ENCODE measurements at regions not wholly inside any gene's neighbourhood (a gene's known extent, or its start where the extent isn't known, plus 50 kb on each side); places are given as distances from the start of the nearest gene placed in this dataset.

DNA sequence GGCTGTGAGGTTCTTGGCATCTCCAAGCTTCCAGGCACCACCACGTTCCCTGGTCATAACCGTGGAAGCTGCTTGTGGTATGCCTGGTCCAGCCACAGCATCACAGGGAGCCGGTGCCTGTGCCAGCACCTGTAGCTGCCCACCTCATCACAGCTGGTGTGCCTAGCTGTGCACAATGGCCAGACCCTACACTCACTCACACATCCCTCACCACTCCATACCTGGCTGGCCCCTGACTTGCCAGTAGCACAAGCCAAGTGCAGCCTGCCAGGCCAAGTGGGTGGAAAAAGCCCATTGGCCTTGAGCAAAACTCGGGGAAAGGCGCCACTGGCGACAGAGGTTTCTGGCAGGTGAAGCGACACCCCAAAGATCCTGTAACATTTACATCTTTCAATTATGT is 192.3 kb upstream of the MANEA start:
- Histone ChIP-seq H3F3A (ENCODE audit: insufficient read depth, low read length) (no peaks in the 10 kb centered on the region), H3K4me2 (ENCODE audit: low read length) (no peak overlapping the region), H3K9me3 (ENCODE audit: low read length) (no peaks in the 10 kb centered on the region), H3K36me3 (ENCODE audit: insufficient read depth, low read length) (no peaks in the 10 kb centered on the region), H2AFZ (ENCODE audit: low read length) (no peak overlapping the region), H3K79me2 (ENCODE audit: insufficient read depth, low read length) (no peaks in the 10 kb centered on the region), H3K9ac (ENCODE audit: low read length) (no peak overlapping the region), H3K27ac (ENCODE audit: low read depth, low read length, poor library complexity, severe bottlenecking) (no peak overlapping the region), H3K4me3 (ENCODE audit: low read depth, low read length, poor library complexity, severe bottlenecking) (no peak overlapping the region), H3K4me1 (ENCODE audit: insufficient read depth, low read length, severe bottlenecking) (no peaks in the 10 kb centered on the region), H3K27me3 (ENCODE audit: insufficient read depth, low read length) (no peaks in the 10 kb centered on the region), H4K20me1 (ENCODE audit: insufficient read depth, low read length) (no peaks in the 10 kb centered on the region), H3K9me2 (ENCODE audit: low read depth, low read length) (no peaks in the 10 kb centered on the region)
- TF ChIP-seq EZH2 (IDR thresholded peaks at IDR 0.05; ENCODE audit: borderline replicate concordance, low read length): no peak

DNA sequence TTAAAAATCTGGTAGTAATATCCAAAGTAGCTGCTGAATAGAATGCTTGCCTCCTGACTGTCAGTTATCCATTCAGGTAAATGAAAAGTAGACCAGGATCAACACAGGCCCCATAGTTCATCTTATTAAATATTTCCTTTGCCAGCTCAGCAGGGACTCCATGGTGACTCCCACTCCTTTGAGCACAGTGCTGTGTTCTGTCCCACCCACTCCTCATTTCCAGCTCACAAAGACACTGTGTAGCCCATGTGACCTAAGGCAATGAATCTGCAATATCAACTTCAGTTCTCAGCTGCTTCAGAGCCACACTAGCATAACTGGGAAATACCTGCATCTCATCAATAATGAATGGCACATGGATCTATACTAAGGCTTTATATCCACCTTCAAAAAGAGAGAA is 189.5 kb upstream of the MANEA start:
- no peak overlapping the region for H3K4me2 ChIP-seq (ENCODE audit: low read length)
- H3K79me2 ChIP-seq (ENCODE audit: insufficient read depth, low read length): no peaks in the 10 kb centered on the region
- no peak for TF ChIP-seq EZH2 (IDR thresholded peaks at IDR 0.05; ENCODE audit: borderline replicate concordance, low read length)
- TF ChIP-seq, protein P1, sequence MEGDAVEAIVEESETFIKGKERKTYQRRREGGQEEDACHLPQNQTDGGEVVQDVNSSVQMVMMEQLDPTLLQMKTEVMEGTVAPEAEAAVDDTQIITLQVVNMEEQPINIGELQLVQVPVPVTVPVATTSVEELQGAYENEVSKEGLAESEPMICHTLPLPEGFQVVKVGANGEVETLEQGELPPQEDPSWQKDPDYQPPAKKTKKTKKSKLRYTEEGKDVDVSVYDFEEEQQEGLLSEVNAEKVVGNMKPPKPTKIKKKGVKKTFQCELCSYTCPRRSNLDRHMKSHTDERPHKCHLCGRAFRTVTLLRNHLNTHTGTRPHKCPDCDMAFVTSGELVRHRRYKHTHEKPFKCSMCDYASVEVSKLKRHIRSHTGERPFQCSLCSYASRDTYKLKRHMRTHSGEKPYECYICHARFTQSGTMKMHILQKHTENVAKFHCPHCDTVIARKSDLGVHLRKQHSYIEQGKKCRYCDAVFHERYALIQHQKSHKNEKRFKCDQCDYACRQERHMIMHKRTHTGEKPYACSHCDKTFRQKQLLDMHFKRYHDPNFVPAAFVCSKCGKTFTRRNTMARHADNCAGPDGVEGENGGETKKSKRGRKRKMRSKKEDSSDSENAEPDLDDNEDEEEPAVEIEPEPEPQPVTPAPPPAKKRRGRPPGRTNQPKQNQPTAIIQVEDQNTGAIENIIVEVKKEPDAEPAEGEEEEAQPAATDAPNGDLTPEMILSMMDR (IDR thresholded peaks at IDR 0.05; ENCODE audit: low read length): no peak
- no peak overlapping the region for H2AFZ ChIP-seq (ENCODE audit: low read length)
- no peak overlapping the region for H3K9ac ChIP-seq (ENCODE audit: low read length)
- H3K4me1 ChIP-seq (ENCODE audit: insufficient read depth, low read length, severe bottlenecking): no peaks in the 10 kb centered on the region
- H3K27ac ChIP-seq (ENCODE audit: low read depth, low read length, poor library complexity, severe bottlenecking): no peak overlapping the region
- H3K27me3 ChIP-seq (ENCODE audit: insufficient read depth, low read length): no peaks in the 10 kb centered on the region
- no peaks in the 10 kb centered on the region for H4K20me1 ChIP-seq (ENCODE audit: insufficient read depth, low read length)
- no peaks in the 10 kb centered on the region for H3K9me3 ChIP-seq (ENCODE audit: low read length)
- H3F3A ChIP-seq (ENCODE audit: insufficient read depth, low read length): no peaks in the 10 kb centered on the region
- H3K36me3 ChIP-seq (ENCODE audit: insufficient read depth, low read length): no peaks in the 10 kb centered on the region
- no peak overlapping the region for H3K4me3 ChIP-seq (ENCODE audit: low read depth, low read length, poor library complexity, severe bottlenecking)
- no peaks in the 10 kb centered on the region for H3K9me2 ChIP-seq (ENCODE audit: low read depth, low read length)

DNA sequence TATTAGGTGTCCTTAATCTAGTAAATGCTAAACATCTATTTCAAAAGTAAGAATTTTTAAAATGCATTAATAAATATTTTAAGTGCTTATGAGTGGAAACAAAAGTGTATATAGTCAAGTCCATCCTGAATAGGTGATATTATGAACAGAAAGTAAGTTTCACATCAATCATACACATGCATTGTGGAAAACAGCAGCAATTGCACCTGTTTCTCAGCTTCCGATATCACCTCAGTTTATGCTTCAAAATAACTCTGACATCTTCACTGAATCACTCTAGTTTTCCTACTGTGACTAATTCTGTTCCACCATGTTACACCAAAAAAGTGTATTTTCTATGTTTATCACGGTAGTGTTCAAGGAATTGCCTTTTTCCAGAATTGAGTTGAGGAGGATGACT is 172.6 kb upstream of the MANEA start:
- no peaks in the 10 kb centered on the region for H3K27me3 ChIP-seq (ENCODE audit: insufficient read depth, low read length)
- H3K4me3 ChIP-seq (ENCODE audit: low read depth, low read length, poor library complexity, severe bottlenecking): no peak overlapping the region
- H3K9me3 ChIP-seq (ENCODE audit: low read length): no peaks in the 10 kb centered on the region
- no peaks in the 10 kb centered on the region for H3K36me3 ChIP-seq (ENCODE audit: insufficient read depth, low read length)
- no peak overlapping the region for H3K27ac ChIP-seq (ENCODE audit: low read depth, low read length, poor library complexity, severe bottlenecking)
- H3F3A ChIP-seq (ENCODE audit: insufficient read depth, low read length): no peaks in the 10 kb centered on the region
- no peak overlapping the region for H3K9ac ChIP-seq (ENCODE audit: low read length)
- no peaks in the 10 kb centered on the region for H3K4me1 ChIP-seq (ENCODE audit: insufficient read depth, low read length, severe bottlenecking)
- H2AFZ ChIP-seq (ENCODE audit: low read length): no peak overlapping the region
- TF ChIP-seq, protein P1 (IDR thresholded peaks at IDR 0.05; ENCODE audit: low read length): no peak
- no peak for TF ChIP-seq EZH2 (IDR thresholded peaks at IDR 0.05; ENCODE audit: borderline replicate concordance, low read length)
- no peaks in the 10 kb centered on the region for H3K9me2 ChIP-seq (ENCODE audit: low read depth, low read length)
- no peaks in the 10 kb centered on the region for H4K20me1 ChIP-seq (ENCODE audit: insufficient read depth, low read length)
- H3K79me2 ChIP-seq (ENCODE audit: insufficient read depth, low read length): no peaks in the 10 kb centered on the region
- H3K4me2 ChIP-seq (ENCODE audit: low read length): no peak overlapping the region

DNA sequence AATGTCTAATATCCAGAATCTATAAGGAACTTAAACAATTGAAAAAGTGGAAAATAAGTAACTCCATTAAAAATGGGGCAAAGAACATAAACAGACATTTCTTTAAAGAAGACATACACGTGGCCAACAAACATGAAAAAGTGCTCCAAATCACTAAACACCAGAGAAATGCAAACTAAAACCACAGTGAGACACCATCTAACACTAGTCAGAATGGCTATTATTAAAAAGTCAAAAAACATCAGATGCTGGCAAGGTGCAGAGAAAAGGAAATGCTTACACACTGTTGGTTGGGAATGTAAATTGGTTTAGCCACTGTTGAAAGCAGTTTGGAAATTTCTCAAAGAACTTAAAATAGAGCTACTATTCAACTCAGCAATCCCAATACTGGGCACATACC is 169.2 kb upstream of the MANEA start:
- TF ChIP-seq EZH2 (IDR thresholded peaks at IDR 0.05; ENCODE audit: borderline replicate concordance, low read length): no peak
- TF ChIP-seq, protein P1 (IDR thresholded peaks at IDR 0.05; ENCODE audit: low read length): no peak
- no peak overlapping the region for H3K4me3 ChIP-seq (ENCODE audit: low read depth, low read length, poor library complexity, severe bottlenecking)

More for the DNA sequence above, 169.2 kb upstream of the MANEA start:
- Histone ChIP-seq H3K27me3 (ENCODE audit: insufficient read depth, low read length) (no peaks in the 10 kb centered on the region), H3K79me2 (ENCODE audit: insufficient read depth, low read length) (no peaks in the 10 kb centered on the region), H3K4me1 (ENCODE audit: insufficient read depth, low read length, severe bottlenecking) (no peaks in the 10 kb centered on the region), H3K36me3 (ENCODE audit: insufficient read depth, low read length) (no peaks in the 10 kb centered on the region), H2AFZ (ENCODE audit: low read length) (no peak overlapping the region), H3K27ac (ENCODE audit: low read depth, low read length, poor library complexity, severe bottlenecking) (no peak overlapping the region), H3K9me3 (ENCODE audit: low read length) (no peaks in the 10 kb centered on the region), H4K20me1 (ENCODE audit: insufficient read depth, low read length) (no peaks in the 10 kb centered on the region), H3F3A (ENCODE audit: insufficient read depth, low read length) (no peaks in the 10 kb centered on the region), H3K9me2 (ENCODE audit: low read depth, low read length) (no peaks in the 10 kb centered on the region), H3K4me2 (ENCODE audit: low read length) (no peak overlapping the region), H3K9ac (ENCODE audit: low read length) (no peak overlapping the region)
